GM19324 (cell line): ENCODE measurements at regions not wholly inside any gene's neighbourhood (a gene's known extent, or its start where the extent isn't known, plus 50 kb on each side); places are given as distances from the start of the nearest gene placed in this dataset.
A peak's percentile ranks its signal among the peaks of the same experiment; 100 is the strongest.
"Not testable (repeated sequence)": the region's sequence is repeated elsewhere in the genome, so short reads cannot be mapped to it uniquely, and the experiment has no call there.

Experiments
- ATAC-seq: cut with Tn5 transposase; IDR thresholded peaks from one replicate; pipeline ENCODE4 v1.9.1; 2021; ENCODE audit warnings: mild to moderate bottlenecking, moderate library complexity; ENCODE audit not compliant: unreplicated experiment, low FRiP score

DNA sequence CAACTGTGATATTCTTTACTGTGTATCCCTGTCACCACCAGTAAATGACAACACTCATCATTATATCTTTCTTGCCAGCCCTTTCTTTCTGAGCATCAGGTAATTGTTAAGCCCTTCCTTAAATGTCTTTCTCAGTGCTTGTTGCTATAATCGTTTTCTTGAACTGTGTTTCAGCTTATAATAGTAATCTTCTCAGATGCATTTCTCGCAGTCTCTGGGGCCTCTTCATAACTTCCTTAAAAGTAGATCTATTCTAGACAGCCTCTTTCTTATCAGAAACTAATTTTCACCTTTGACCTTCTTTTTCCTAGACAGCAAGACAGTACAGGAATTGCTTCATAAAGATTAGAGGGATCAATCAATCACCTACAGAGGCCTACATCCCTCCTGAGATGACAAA lies 648.1 kb downstream of the CPS1 start:
- ATAC-seq, result peak; percentile 29

- ATAC-seq, result no peak
These were observed 648.5 kb downstream of the CPS1 start for GRCh38 chr2:211204902-211205301.

DNA sequence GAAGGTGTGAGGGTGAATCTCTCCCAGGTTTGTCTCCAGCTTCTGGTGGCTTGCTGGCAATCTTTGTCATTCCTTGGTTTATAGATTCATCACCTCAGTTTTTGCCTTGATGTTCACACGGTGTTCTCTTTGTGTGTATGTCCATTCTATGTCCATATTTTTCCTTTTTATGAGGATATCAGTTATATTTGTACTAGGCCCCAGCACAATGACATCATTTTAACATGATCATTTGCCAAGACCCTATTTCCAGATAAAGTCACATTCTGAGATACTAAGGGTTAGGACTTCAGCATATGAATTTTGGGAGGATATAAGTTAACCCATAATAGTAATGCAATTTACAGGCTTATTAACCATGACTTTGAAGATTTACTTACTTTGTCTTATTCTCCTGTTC lies 649.0 kb downstream of the CPS1 start:
- no peak for ATAC-seq

DNA sequence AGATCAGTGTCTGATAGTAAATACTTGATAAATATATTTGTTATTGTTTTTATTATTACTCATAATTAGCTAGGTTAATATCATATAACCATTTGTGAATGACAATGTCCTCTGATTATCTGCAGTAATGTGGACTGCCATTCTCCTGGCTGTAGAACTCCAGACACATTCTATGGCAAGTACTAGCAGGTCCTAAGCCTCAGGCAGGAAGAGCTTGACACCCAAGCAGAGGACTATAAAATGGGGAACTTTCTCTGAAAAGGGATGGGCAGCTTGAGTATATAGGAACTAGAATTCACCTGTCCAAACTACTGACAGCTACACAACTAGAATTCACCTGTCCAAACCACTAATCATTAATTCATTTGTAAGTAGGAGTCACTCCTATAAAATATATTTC lies 649.4 kb downstream of the CPS1 start:
- no peak for ATAC-seq

GRCh38 chr2:211216221-211216620 lies 659.8 kb downstream of the CPS1 start:
- no peak for ATAC-seq

DNA sequence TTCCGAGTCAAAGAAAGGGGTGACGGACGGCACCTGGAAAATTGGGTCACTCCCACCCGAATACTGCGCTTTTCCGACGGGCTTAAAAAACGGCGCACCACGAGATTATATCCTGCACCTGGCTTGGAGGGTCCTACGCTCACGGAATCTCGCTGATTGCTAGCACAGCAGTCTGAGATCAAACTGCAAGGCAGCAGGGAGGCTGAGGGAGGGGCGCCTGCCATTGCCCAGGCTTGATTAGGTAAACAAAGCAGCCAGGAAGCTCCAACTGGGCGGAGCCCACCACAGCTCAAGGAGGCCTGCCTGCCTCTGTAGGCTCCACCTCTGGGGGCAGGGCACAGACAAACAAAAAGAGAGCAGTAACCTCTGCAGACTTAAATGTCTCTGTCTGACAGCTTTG lies 663.1 kb downstream of the CPS1 start:
- ATAC-seq, result not testable (repeated sequence)

GRCh38 chr2:211225784-211226183 lies 669.4 kb downstream of the CPS1 start:
- no peak for ATAC-seq

GRCh38 chr2:211228559-211228958 lies 672.2 kb downstream of the CPS1 start:
- no peak for ATAC-seq

GRCh38 chr2:211237586-211238275 lies 681.3 kb downstream of the CPS1 start:
- ATAC-seq, result no peak

- ATAC-seq, result no peak
These were observed 685.5 kb downstream of the CPS1 start for GRCh38 chr2:211241891-211242290.

- no peak for ATAC-seq
These were observed 691.4 kb downstream of the CPS1 start for GRCh38 chr2:211247751-211248150.

GRCh38 chr2:211248841-211249240 lies 692.4 kb downstream of the CPS1 start:
- ATAC-seq, result no peak

DNA sequence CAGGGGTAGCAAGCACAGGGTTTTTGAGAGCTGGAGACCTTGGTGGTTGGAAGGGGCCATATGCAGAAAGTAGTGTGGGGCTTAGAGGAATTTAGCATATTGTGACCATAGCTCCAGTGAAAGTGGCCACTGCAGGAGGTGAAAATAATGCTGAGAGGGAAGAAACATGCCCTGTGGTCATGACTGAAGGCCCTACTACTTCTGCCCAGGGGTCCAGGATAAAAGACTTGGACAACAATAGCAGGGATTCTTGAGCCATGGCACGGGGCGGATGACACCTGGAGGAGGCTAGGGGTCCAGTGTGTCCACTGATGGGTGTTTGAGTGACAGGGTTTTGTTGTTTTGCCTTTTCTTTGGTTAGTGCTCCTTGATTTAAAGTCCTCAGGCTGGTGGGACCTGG lies 694.6 kb downstream of the CPS1 start:
- no peak for ATAC-seq

- no peak for ATAC-seq
These were observed 702.4 kb downstream of the CPS1 start for GRCh38 chr2:211258646-211259335.

DNA sequence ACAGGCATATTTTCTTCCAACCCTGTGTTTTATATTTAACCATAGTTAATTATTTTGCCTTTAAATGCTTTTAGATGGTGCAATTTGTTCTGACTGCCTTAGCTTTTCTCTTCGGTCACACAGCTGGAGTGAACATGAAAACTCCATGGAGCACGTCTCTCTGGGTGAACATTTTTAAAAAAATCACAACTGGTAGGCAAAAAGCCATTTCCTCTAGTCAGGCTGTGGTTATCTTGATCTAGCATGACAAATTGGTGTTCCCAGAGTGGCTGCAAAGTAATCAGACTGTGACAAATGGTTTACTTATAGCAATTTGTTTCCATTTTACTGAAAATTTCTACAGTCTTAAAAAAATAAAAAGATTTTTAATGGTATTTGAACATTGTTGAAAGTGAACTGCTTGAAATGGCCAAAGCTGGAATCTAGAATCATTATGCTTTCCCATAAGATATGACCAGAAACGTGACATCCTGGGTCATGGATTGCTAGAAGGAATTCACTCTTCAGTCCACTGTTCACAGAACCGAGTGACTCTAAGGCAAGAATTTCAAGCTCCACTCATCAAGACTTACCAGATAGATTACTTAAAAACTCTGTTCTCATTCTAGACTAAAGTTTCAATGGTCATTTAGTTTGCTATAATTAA lies 703.6 kb downstream of the CPS1 start:
- ATAC-seq, result no peak

- ATAC-seq, result no peak
These were observed 713.9 kb downstream of the CPS1 start for GRCh38 chr2:211270257-211270656.

GRCh38 chr2:211281430-211282073 lies 725.2 kb downstream of the CPS1 start:
- no peak for ATAC-seq

- no peak for ATAC-seq
These were observed 746.3 kb downstream of the CPS1 start for GRCh38 chr2:211302676-211303075.

DNA sequence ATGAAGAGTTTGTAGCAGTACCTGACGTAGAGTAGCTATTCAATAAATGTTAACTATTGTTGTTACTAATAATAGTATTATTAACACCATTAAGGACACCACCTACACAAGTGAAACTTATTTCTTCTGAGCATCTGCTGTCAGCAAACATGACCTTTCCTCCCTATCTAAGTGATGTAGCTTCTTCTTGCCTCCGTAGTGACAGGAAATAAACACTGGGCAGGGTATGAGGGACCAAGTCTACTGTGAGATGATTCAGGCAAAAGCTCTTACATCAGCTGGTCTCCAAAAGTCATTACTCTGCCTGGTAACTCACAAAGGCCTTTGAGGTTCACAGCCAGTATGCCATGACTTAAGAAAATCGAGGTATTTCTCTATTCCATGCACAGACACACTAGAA lies 750.5 kb downstream of the CPS1 start:
- ATAC-seq, result no peak
